A549 (cell line): ENCODE measurements at regions not wholly inside any gene's neighbourhood (a gene's known extent, or its start where the extent isn't known, plus 50 kb on each side); places are given as distances from the start of the nearest gene placed in this dataset.
"Not testable (repeated sequence)": the region's sequence is repeated elsewhere in the genome, so short reads cannot be mapped to it uniquely, and the experiment has no call there.

Experiments
- ATAC-seq, 2 experiments: fragments of 200-7000 bp in 1 of 2; fragments of >200 bp in 1 of 2; cut with Nextera tagmentation in 1 of 2; cut with Tn5 transposase in 1 of 2; 3 replicates each; pipeline versions ENCODE4 v1.8.0 to v1.9.1; 2018 to 2020; ENCODE audit warnings: mild to moderate bottlenecking in 1 of 2, moderate library complexity in 1 of 2
- CTCF ChIA-PET: fragments of 300-600 bp; sonication (Branson Sonifier 250); formaldehyde crosslinking; extraction: SDS; loops from one replicate; lab custom pipeline; 2021; ENCODE audit warnings: antibody characterized with exemption, inconsistent platforms; lab: Yijun Ruan, JAX
- POLR2A ChIA-PET: fragments of 350-600 bp; formaldehyde crosslinking; extraction: SDS; loops from one replicate; lab custom pipeline; 2021; ENCODE audit warnings: antibody characterized with exemption, inconsistent platforms; lab: Yijun Ruan, JAX
- DNase-seq, 2 experiments: peaks; one replicate each; pipeline versions ENCODE4 v3.0.0 to v3.0.0-alpha.2; 2011 to 2016; ENCODE audit warnings: low read depth in 1 of 2, low spot score in 1 of 2
- FAIRE-seq: peaks from 2 replicates; lab custom pipeline; 2011; peaks lifted over from hg19 to GRCh38; lab: Jason Lieb, UNC
- H3K27ac ChIP-seq, 2 experiments: fragments of >200 bp; sonication (Bioruptor Twin); formaldehyde crosslinking; 3 replicates each; pipeline ENCODE4 v1.5.1; 2016 to 2017
- H3K4me1 ChIP-seq: fragments of >200 bp; sonication (Bioruptor Twin); formaldehyde crosslinking; 3 replicates; pipeline ENCODE4 v1.6.1; 2016
- H3K4me2 ChIP-seq: fragments of >200 bp; sonication (Bioruptor Twin); formaldehyde crosslinking; 3 replicates; pipeline ENCODE4 v1.6.1; 2016
- H3K4me3 ChIP-seq: fragments of >200 bp; sonication (Bioruptor Twin); formaldehyde crosslinking; 3 replicates; pipeline ENCODE4 v1.5.1; 2016
- H3K9me3 ChIP-seq: fragments of >200 bp; sonication (Bioruptor Twin); formaldehyde crosslinking; 3 replicates; pipeline ENCODE4 v1.6.1; 2016
- CHD2 ChIP-seq: fragments of 150-350 bp; IDR thresholded peaks from 2 replicates; pipeline ENCODE4 v1.6.1; 2014; ENCODE audit warnings: low read length; ENCODE audit not compliant: partially characterized antibody
- EHMT2 ChIP-seq: fragments of 200-600 bp; sonication (generic); IDR thresholded peaks from 2 replicates; pipeline ENCODE4 v1.6.1; 2016; ENCODE audit warnings: antibody characterized with exemption, low read depth, mild to moderate bottlenecking, moderate library complexity
- FOSB ChIP-seq: fragments of 250-450 bp; sonication (Bioruptor Pico); IDR thresholded peaks from 2 replicates; pipeline ENCODE4 v1.5.0; 2020; ENCODE audit warnings: mild to moderate bottlenecking, moderate library complexity
- FOXS1 ChIP-seq: fragments of 250-450 bp; sonication (Bioruptor Pico); IDR thresholded peaks from 2 replicates; pipeline ENCODE4 v1.5.0; 2020; ENCODE audit warnings: mild to moderate bottlenecking, moderate library complexity
- HEYL ChIP-seq: fragments of 250-450 bp; sonication (Bioruptor Pico); IDR thresholded peaks from 2 replicates; pipeline ENCODE4 v1.8.0; 2021; ENCODE audit warnings: mild to moderate bottlenecking, moderate library complexity
- HOXB5 ChIP-seq: fragments of 250-450 bp; sonication (Bioruptor Pico); IDR thresholded peaks from 2 replicates; pipeline ENCODE4 v1.5.0; 2020; ENCODE audit warnings: mild to moderate bottlenecking, moderate library complexity
- MAFK ChIP-seq: fragments of 450-650 bp; IDR thresholded peaks from 2 replicates; pipeline ENCODE4 v1.6.1; 2014; ENCODE audit not compliant: partially characterized antibody
- MAZ ChIP-seq: fragments of 150-350 bp; IDR thresholded peaks from 2 replicates; pipeline ENCODE4 v1.6.1; 2014; ENCODE audit warnings: antibody characterized with exemption, low read depth, low read length, borderline replicate concordance
- NR3C1 ChIP-seq: fragments of >200 bp; sonication (Bioruptor Twin); formaldehyde crosslinking; IDR thresholded peaks from 3 replicates; pipeline ENCODE4 v1.6.1; 2017
- RARB ChIP-seq: fragments of 250-450 bp; sonication (Bioruptor Pico); IDR thresholded peaks from 2 replicates; pipeline ENCODE4 v1.8.0; 2021; ENCODE audit warnings: mild to moderate bottlenecking, moderate library complexity
- RNF2 ChIP-seq: fragments of 200-600 bp; sonication (generic); IDR thresholded peaks from 2 replicates; pipeline ENCODE4 v1.6.1; 2016; ENCODE audit warnings: low read depth, mild to moderate bottlenecking, antibody characterized with exemption, moderate library complexity, borderline replicate concordance
- SREBF2 ChIP-seq: fragments of 450-650 bp; IDR thresholded peaks from 2 replicates; pipeline ENCODE4 v1.6.1; 2014; ENCODE audit warnings: mild to moderate bottlenecking, moderate library complexity
- TFCP2L1 ChIP-seq: fragments of 250-450 bp; sonication (Bioruptor Pico); IDR thresholded peaks from 2 replicates; pipeline ENCODE4 v1.5.0; 2021; ENCODE audit warnings: mild to moderate bottlenecking
- TP53 ChIP-seq: fragments of 250-450 bp; sonication (Bioruptor Pico); IDR thresholded peaks from 2 replicates; pipeline ENCODE4 v1.5.0; 2021; ENCODE audit warnings: mild to moderate bottlenecking, moderate library complexity
- ZNF302 ChIP-seq: fragments of 250-450 bp; sonication (Bioruptor Pico); IDR thresholded peaks from 2 replicates; pipeline ENCODE4 v1.9.0; 2021; ENCODE audit warnings: inconsistent platforms, mild to moderate bottlenecking, moderate library complexity
- WGBS: methylation state at CpG from one replicate; pipeline ENCODE4 v1.1.6; 2017; ENCODE audit errors: missing lambda C conversion rate; 5-methylcytosine and 5-hydroxymethylcytosine counted together
- TF ChIP-seq, protein P1 (sequence below): fragments of 450-650 bp; IDR thresholded peaks from 2 replicates; pipeline ENCODE4 v1.6.1; 2014; ENCODE audit warnings: antibody characterized with exemption
- TF ChIP-seq, protein P2 (sequence below): IDR thresholded peaks from 2 replicates; pipeline ENCODE4 v1.6.1; 2012
- TF ChIP-seq, protein P3 (sequence below): fragments of >200 bp; sonication (Bioruptor Twin); formaldehyde crosslinking; IDR thresholded peaks from 3 replicates; pipeline ENCODE4 v1.5.1; 2016
- TF ChIP-seq, protein P4 (sequence below): fragments of 250-450 bp; sonication (Bioruptor Pico); IDR thresholded peaks from 2 replicates; pipeline ENCODE4 v1.5.0; 2020; ENCODE audit warnings: low read depth, mild to moderate bottlenecking, moderate library complexity
- TF ChIP-seq, protein P5 (sequence below): fragments of >200 bp; sonication (Bioruptor Twin); formaldehyde crosslinking; IDR thresholded peaks from 2 replicates; pipeline ENCODE4 v1.6.1; 2016
- TF ChIP-seq, protein P6 (sequence below): fragments of 150-350 bp; IDR thresholded peaks from 2 replicates; pipeline ENCODE4 v1.6.1; 2014; ENCODE audit warnings: low read depth, mild to moderate bottlenecking, low read length

DNA sequence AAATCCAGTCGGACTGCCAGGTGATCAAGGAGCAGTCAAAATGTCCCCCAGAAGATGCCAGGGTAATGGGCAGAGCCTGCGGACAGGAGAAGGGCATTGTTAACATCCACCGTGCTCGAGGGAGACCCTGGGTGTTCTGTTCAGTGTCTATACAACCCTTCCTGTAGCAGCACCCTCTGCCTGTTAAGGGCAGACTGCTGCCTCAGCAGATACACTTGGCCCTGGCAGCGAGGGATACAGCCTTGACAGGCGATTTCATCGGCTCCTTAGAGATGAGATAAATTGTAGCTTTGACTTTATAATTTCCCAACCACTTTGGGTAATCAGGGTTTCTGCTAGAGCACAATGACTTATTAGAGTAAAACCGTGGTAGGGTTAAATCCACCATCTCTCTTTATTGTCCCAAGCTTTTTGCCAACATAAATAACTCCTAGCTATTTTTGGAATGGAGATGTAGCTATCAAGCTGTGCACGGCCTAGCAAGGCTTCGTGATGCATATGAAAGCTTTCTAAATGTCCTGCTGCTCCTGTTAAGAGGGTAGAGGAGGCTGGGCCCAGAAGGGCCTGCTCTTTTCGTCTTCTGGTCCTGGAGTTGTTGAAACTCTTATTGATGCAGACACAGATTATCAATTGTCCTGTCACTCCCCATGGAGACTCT is 195.9 kb downstream of the CPEB2 start (continued):
- TF ChIP-seq, protein P1, sequence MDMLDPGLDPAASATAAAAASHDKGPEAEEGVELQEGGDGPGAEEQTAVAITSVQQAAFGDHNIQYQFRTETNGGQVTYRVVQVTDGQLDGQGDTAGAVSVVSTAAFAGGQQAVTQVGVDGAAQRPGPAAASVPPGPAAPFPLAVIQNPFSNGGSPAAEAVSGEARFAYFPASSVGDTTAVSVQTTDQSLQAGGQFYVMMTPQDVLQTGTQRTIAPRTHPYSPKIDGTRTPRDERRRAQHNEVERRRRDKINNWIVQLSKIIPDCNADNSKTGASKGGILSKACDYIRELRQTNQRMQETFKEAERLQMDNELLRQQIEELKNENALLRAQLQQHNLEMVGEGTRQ, result no peak
- TF ChIP-seq ZNF302 (CRISPR knock-in tag) (no peak), HEYL (CRISPR knock-in tag) (no peak), RNF2 (no peak)

DNA sequence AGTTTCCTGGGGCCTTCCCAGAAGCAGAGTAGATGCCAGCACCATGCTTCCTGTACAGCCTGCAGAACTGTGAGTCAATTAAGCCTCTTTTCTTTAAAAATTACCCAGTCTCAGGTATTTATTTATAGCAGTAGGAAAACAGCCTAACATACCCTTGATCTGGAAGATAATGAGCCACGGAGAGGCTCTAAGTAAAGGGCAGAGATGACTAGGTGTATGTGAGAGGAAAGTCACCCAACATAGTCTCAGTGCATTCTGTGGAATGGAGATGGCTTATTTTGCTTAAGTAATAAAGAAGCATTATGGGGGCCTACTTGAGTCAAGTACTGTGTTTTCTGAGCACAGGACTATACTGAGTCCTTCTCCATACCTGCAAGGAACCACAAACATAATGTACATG is 199.5 kb downstream of the CPEB2 start:
- DNase-seq, result no peak
- no peak overlapping the region for H3K27ac ChIP-seq
- FAIRE-seq, result no peak
- H3K4me2 ChIP-seq, result no peak overlapping the region
- peaks cover 7% of the 10 kb centered on the region; the same call in 1 of the 3 replicates for H3K9me3 ChIP-seq
- no peak for ATAC-seq
- CTCF ChIA-PET, result no interaction called here
- H3K4me1 ChIP-seq, result no peaks in the 10 kb centered on the region
- TF ChIP-seq TP53 (CRISPR knock-in tag) (no peak), MAZ (no peak), SREBF2 (no peak), CHD2 (no peak), MAFK (no peak)
- TF ChIP-seq, protein P2, sequence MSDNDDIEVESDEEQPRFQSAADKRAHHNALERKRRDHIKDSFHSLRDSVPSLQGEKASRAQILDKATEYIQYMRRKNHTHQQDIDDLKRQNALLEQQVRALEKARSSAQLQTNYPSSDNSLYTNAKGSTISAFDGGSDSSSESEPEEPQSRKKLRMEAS, result no peak
- TF ChIP-seq, all 56 proteins: peak for 0
- POLR2A ChIA-PET, result no interaction called here
- 33% methylated on average over 1 of the region's 1 CpG for WGBS
- H3K4me3 ChIP-seq, result no peak overlapping the region

DNA sequence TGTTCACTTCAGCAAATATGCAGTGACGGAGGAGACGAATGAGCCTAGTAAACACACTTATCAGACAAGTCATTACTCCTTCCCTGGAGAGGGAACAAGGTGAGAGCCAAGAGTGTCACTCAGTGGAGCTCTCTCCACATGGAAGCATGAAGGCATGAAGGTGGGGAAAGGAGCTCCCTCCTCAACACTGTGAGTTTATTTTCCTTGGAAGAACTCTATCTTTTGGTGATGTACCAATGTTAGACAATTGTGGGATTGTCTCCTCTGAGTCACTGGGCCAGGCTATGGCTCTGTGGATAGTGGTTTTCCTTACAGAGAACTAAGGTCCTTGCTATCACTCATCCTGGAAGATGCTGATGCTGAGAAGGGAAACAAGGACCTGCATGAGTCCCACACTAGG is 200.2 kb downstream of the CPEB2 start:
- CTCF ChIA-PET, result interaction anchor here (0.6 kb wide), 1 partner anchor 426 kb away, joined by 4 read pairs; no protein-coding TSS in a partner anchor
- no peak overlapping the region for H3K4me3 ChIP-seq
- no peak for TF ChIP-seq FOXS1 (CRISPR knock-in tag)
- TF ChIP-seq MAFK, result no peak
- TF ChIP-seq FOSB (CRISPR knock-in tag), result no peak
- TF ChIP-seq HOXB5, result no peak
- no peak for TF ChIP-seq TFCP2L1 (CRISPR knock-in tag)
- TF ChIP-seq, protein P3, sequence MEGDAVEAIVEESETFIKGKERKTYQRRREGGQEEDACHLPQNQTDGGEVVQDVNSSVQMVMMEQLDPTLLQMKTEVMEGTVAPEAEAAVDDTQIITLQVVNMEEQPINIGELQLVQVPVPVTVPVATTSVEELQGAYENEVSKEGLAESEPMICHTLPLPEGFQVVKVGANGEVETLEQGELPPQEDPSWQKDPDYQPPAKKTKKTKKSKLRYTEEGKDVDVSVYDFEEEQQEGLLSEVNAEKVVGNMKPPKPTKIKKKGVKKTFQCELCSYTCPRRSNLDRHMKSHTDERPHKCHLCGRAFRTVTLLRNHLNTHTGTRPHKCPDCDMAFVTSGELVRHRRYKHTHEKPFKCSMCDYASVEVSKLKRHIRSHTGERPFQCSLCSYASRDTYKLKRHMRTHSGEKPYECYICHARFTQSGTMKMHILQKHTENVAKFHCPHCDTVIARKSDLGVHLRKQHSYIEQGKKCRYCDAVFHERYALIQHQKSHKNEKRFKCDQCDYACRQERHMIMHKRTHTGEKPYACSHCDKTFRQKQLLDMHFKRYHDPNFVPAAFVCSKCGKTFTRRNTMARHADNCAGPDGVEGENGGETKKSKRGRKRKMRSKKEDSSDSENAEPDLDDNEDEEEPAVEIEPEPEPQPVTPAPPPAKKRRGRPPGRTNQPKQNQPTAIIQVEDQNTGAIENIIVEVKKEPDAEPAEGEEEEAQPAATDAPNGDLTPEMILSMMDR, result no peak
- TF ChIP-seq RARB (CRISPR knock-in tag), result no peak
- TF ChIP-seq, protein P4, sequence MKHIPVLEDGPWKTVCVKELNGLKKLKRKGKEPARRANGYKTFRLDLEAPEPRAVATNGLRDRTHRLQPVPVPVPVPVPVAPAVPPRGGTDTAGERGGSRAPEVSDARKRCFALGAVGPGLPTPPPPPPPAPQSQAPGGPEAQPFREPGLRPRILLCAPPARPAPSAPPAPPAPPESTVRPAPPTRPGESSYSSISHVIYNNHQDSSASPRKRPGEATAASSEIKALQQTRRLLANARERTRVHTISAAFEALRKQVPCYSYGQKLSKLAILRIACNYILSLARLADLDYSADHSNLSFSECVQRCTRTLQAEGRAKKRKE, result no peak
- TF ChIP-seq CHD2, result no peak
- TF ChIP-seq, protein P5, sequence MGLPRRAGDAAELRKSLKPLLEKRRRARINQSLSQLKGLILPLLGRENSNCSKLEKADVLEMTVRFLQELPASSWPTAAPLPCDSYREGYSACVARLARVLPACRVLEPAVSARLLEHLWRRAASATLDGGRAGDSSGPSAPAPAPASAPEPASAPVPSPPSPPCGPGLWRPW, result no peak
- TF ChIP-seq, protein P6, sequence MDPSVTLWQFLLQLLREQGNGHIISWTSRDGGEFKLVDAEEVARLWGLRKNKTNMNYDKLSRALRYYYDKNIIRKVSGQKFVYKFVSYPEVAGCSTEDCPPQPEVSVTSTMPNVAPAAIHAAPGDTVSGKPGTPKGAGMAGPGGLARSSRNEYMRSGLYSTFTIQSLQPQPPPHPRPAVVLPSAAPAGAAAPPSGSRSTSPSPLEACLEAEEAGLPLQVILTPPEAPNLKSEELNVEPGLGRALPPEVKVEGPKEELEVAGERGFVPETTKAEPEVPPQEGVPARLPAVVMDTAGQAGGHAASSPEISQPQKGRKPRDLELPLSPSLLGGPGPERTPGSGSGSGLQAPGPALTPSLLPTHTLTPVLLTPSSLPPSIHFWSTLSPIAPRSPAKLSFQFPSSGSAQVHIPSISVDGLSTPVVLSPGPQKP, result no peak
- TF ChIP-seq NR3C1, result no peak
- TF ChIP-seq EHMT2, result no peak
- TF ChIP-seq, all 56 proteins: peak for 0
- H3K4me1 ChIP-seq, result no peaks in the 10 kb centered on the region
- peaks cover 7% of the 10 kb centered on the region; the same call in 2 of the 3 replicates for H3K9me3 ChIP-seq
- no peak for FAIRE-seq
- DNase-seq, result no peak
- H3K27ac ChIP-seq, result no peak overlapping the region
- 80% methylated on average over 2 of the region's 2 CpGs for WGBS
- H3K4me2 ChIP-seq, result no peak overlapping the region
- POLR2A ChIA-PET, result no interaction called here
- ATAC-seq, result no peak

DNA sequence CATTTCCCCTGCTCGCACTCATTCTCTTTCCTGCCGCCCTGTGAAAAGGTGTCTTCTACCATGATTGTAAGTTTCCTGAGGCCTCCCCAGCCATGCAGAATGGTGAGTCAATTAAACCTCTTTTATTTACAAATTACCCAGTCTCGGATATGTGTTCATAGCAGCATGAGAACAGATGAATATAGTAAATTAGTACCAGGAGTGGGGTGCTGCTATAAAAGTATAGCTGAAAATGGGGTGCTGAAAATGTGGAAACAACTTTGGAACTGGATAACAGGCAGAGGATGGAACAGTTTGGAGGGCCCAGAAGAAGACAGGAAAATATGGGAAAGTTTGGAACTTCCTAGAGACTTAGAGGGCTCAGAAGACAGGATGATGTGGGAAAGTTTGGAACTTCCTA is 204.2 kb downstream of the CPEB2 start:
- H3K27ac ChIP-seq, H3K9me3 ChIP-seq, H3K4me1 ChIP-seq, H3K4me2 ChIP-seq, CTCF ChIA-PET, FAIRE-seq, H3K4me3 ChIP-seq, POLR2A ChIA-PET, ATAC-seq, DNase-seq: not testable (repeated sequence)
- WGBS, result 50% methylated on average over 3 of the region's 3 CpGs
